HG03442 (cell line): ENCODE measurements at regions not wholly inside any gene's neighbourhood (a gene's known extent, or its start where the extent isn't known, plus 50 kb on each side); places are given as distances from the start of the nearest gene placed in this dataset.

Experiments used
- ATAC-seq: cut with Tn5 transposase; IDR thresholded peaks from one replicate; pipeline ENCODE4 v1.9.1; 2021; ENCODE audit warnings: mild to moderate bottlenecking, moderate library complexity; ENCODE audit not compliant: unreplicated experiment

- no peak for ATAC-seq
Observed at GRCh38 chrX:122835886-122836285, 348.2 kb upstream of the GRIA3 start.

GRCh38 chrX:122850326-122850725 lies 333.8 kb upstream of the GRIA3 start:
- ATAC-seq, result no peak

GRCh38 chrX:122856205-122856604 lies 327.9 kb upstream of the GRIA3 start:
- no peak for ATAC-seq

GRCh38 chrX:122857734-122858133 lies 326.3 kb upstream of the GRIA3 start:
- no peak for ATAC-seq

GRCh38 chrX:122863067-122863466 lies 321.0 kb upstream of the GRIA3 start:
- no peak for ATAC-seq

- ATAC-seq, result no peak
Observed at GRCh38 chrX:122866532-122866931, 317.5 kb upstream of the GRIA3 start.

- ATAC-seq, result no peak
Observed at GRCh38 chrX:122868631-122869030, 315.4 kb upstream of the GRIA3 start.

- ATAC-seq, result no peak
Observed at GRCh38 chrX:122869171-122869570, 314.9 kb upstream of the GRIA3 start.

- ATAC-seq, result no peak
Observed at GRCh38 chrX:122878269-122878668, 305.8 kb upstream of the GRIA3 start.

- ATAC-seq, result no peak
Observed at GRCh38 chrX:122880952-122881351, 303.1 kb upstream of the GRIA3 start.

- no peak for ATAC-seq
Observed at GRCh38 chrX:122890729-122891128, 293.3 kb upstream of the GRIA3 start.

- ATAC-seq, result no peak
Observed at GRCh38 chrX:122906726-122907125, 277.4 kb upstream of the GRIA3 start.

- no peak for ATAC-seq
Observed at GRCh38 chrX:122907375-122907774, 276.7 kb upstream of the GRIA3 start.

GRCh38 chrX:122910697-122911096 lies 273.4 kb upstream of the GRIA3 start:
- ATAC-seq, result no peak

GRCh38 chrX:122913134-122913533 lies 270.9 kb upstream of the GRIA3 start:
- ATAC-seq, result no peak

GRCh38 chrX:122913764-122914163 lies 270.3 kb upstream of the GRIA3 start:
- ATAC-seq, result no peak

- ATAC-seq, result no peak
Observed at GRCh38 chrX:122914256-122914655, 269.8 kb upstream of the GRIA3 start.

GRCh38 chrX:122934131-122934530 lies 249.9 kb upstream of the GRIA3 start:
- ATAC-seq, result no peak

GRCh38 chrX:122940199-122940598 lies 243.9 kb upstream of the GRIA3 start:
- no peak for ATAC-seq

GRCh38 chrX:122941806-122942205 lies 242.3 kb upstream of the GRIA3 start:
- no peak for ATAC-seq

GRCh38 chrX:122943918-122944317 lies 240.2 kb upstream of the GRIA3 start:
- no peak for ATAC-seq

GRCh38 chrX:122945328-122945727 lies 238.8 kb upstream of the GRIA3 start:
- ATAC-seq, result no peak

GRCh38 chrX:122972604-122973003 lies 211.5 kb upstream of the GRIA3 start:
- no peak for ATAC-seq

GRCh38 chrX:122982521-122982920 lies 201.6 kb upstream of the GRIA3 start:
- no peak for ATAC-seq
